ENCODE measurements at regions not wholly inside any gene's neighbourhood (a gene's known extent, or its start where the extent isn't known, plus 50 kb on each side); places are given as distances from the start of the nearest gene placed in this dataset.

DNA sequence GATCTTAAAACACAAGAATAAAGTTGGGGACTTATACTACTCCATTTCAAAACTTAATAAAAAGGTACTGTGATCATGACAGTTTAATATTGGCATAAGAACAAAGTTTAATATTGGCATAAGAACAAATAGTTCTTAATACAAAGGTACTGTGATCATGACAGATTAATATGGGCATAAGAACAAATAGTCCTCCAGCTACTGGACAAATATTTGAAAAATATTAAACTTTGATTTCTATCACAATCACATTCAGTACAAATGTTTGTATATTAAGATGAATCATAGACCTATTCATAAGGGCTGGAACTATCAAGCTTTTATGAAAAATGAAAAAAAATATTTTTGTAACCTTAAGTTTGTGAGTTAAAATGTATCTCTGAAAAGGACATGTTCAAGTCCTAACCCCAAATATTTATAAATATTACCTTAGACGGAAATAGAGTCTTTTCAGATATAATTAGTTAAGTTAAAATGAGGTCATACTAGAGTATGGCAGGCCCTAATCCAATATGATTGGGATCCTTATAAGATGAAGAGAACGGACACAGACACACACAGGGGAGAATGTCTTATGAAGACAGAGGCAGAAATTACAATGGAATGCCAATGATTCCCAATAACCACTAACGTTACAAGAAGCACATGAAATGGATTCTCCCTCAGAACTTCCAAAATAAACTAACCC is 79.1 kb upstream of the RGS1 start:
- Histone ChIP-seq H3K23me2 (ENCODE audit: low read depth, low read length) (no peaks in the 10 kb centered on the region), H3K4me3 (ENCODE audit: extremely low read depth in 1 of 4, insufficient read depth in 2 of 4, low read depth in 3 of 4, low read length in 4 of 4) (no peak overlapping the region), H4K8ac (ENCODE audit: extremely low read depth, insufficient read depth, low read length) (no peak overlapping the region), H2BK12ac (ENCODE audit: low read depth, low read length) (no peak overlapping the region), H3K79me1 (ENCODE audit: low read depth, low read length) (no peaks in the 10 kb centered on the region), H2AFZ (ENCODE audit: low read length) (no peak overlapping the region), H3K9ac (replicated peaks in 1 of 4; ENCODE audit: extremely low read depth in 1 of 4, low read depth in 3 of 4, low read length in 3 of 4) (no peak overlapping the region), H4K5ac (ENCODE audit: insufficient read length, low read depth, low read length) (no peak overlapping the region), H3K79me2 (ENCODE audit: control insufficient read depth in 1 of 2, insufficient read depth in 2 of 2, low read length in 2 of 2) (no peaks in the 10 kb centered on the region), H4K20me1 (replicated peaks in 1 of 2; ENCODE audit: control insufficient read depth in 1 of 2, insufficient read depth in 2 of 2, low read length in 2 of 2) (no peaks in the 10 kb centered on the region), H3K4me2 (ENCODE audit: insufficient read depth in 1 of 2, low read depth in 2 of 2, low read length in 2 of 2) (no peak overlapping the region), H3K4me1 (replicated peaks in 1 of 4; ENCODE audit: control insufficient read depth in 3 of 4, insufficient read depth in 4 of 4, low read length in 3 of 4) (no peaks in the 10 kb centered on the region), H3K4ac (replicated peaks; ENCODE audit: insufficient read length, low read depth, low read length) (no peak overlapping the region), H3K9me3 (ENCODE audit: insufficient read depth in 2 of 2, low read depth in 1 of 2, low read length in 1 of 2) (peaks cover 5 to 8% of the 10 kb centered on the region in 2 experiments; a peak in 2 of 4 replicates), H3K14ac (ENCODE audit: insufficient read length) (no peak overlapping the region), H2BK120ac (replicated peaks; ENCODE audit: low read depth, low read length) (no peak overlapping the region), H2BK20ac (ENCODE audit: low read length) (no peak overlapping the region), H3K27me3 (replicated peaks in 1 of 4; ENCODE audit: control insufficient read depth in 3 of 4, extremely low read depth in 1 of 4, insufficient read depth in 3 of 4, low read length in 3 of 4) (no peaks in the 10 kb centered on the region), H3K27ac (ENCODE audit: low read depth, low read length) (no peak overlapping the region), H4K91ac (replicated peaks; ENCODE audit: insufficient read length, low read length) (no peak overlapping the region), H3K23ac (ENCODE audit: insufficient read length) (no peak overlapping the region), H3K36me3 (ENCODE audit: control insufficient read depth in 2 of 4, insufficient read depth in 4 of 4, low read length in 3 of 4) (no peaks in the 10 kb centered on the region), H2BK15ac (ENCODE audit: low read length) (no peak overlapping the region), H2BK5ac (ENCODE audit: low read depth, low read length) (no peak overlapping the region), H2AK5ac (ENCODE audit: low read depth, low read length) (no peak overlapping the region), H3K18ac (ENCODE audit: extremely low read depth, low read length) (no peak overlapping the region), H3K56ac (replicated peaks; ENCODE audit: insufficient read length, low read depth, low read length) (no peak overlapping the region)
- ChIA-PET CTCF (ENCODE audit: partially characterized antibody) (no interaction called here), POLR2A (ENCODE audit: partially characterized antibody) (no interaction called here)
- WGBS, 2 experiments (ENCODE audit: extremely low coverage in 1 of 2, insufficient coverage in 1 of 2, insufficient read length in 1 of 2, insufficient replicate concordance in 2 of 2, low coverage in 1 of 2, low lambda C conversion rate in 2 of 2, missing lambda C conversion rate in 1 of 2): 93% methylated on average over 3 of the region's 3 CpGs; no CpG with 5 or more reads in 1 of the 2 experiments
- no peak for DNase-seq (ENCODE audit: low read depth in 1 of 2, low spot score in 2 of 2)
- FAIRE-seq: no peak
- TF ChIP-seq, protein P1, sequence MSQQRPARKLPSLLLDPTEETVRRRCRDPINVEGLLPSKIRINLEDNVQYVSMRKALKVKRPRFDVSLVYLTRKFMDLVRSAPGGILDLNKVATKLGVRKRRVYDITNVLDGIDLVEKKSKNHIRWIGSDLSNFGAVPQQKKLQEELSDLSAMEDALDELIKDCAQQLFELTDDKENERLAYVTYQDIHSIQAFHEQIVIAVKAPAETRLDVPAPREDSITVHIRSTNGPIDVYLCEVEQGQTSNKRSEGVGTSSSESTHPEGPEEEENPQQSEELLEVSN (IDR thresholded peaks at IDR 0.05): no peak

Data from H1 (cell line).